ENCODE measurements at regions not wholly inside any gene's neighbourhood (a gene's known extent, or its start where the extent isn't known, plus 50 kb on each side); places are given as distances from the start of the nearest gene placed in this dataset.

DNA sequence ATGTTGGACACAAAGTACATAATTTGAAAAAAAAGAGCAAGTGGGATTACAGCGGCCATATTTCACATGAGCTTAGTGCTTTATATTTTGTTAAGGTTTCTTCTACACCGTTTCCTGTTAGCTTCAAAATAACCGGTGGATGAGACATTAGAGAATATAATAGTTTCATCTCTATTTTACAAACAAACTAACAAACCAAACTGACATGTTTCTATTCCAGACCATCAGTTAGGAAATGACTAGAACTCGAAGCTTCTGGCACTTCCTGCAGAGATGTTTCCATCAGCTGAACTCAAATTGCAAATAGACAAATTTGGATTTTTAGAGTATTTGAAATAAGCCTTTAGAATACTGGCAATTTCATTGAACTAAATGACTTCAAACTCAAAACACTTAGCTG, 86.5 kb downstream of the MTRR start:
- Histone ChIP-seq H3K4me1 (ENCODE audit: low read length) (no peaks in the 10 kb centered on the region), H2AFZ (ENCODE audit: low read depth, low read length) (no peak overlapping the region), H3K79me2 (ENCODE audit: low read length) (no peaks in the 10 kb centered on the region), H3K4me2 (ENCODE audit: low read length) (no peak overlapping the region), H3K27me3 (ENCODE audit: low read depth, low read length) (no peaks in the 10 kb centered on the region), H3K9ac (ENCODE audit: low read length) (no peak overlapping the region), H4K20me1 (ENCODE audit: insufficient read depth, low read length) (no peaks in the 10 kb centered on the region), H3K4me3 (ENCODE audit: low read length) (no peak overlapping the region), H3K9me3 (ENCODE audit: insufficient read depth, low read length) (no peaks in the 10 kb centered on the region), H3K36me3 (replicated peaks; ENCODE audit: low read depth, low read length) (no peaks in the 10 kb centered on the region), H3K27ac (ENCODE audit: low read length) (no peak overlapping the region)
- no peak for TF ChIP-seq CTCF (IDR thresholded peaks at IDR 0.05; ENCODE audit: low read depth, low read length)
- no peak for TF ChIP-seq EZH2phosphoT487 (IDR thresholded peaks at IDR 0.05; ENCODE audit: low read depth)

GRCh38 chr5:7957329-7957728, 88.4 kb downstream of the MTRR start:
- Histone ChIP-seq H3K36me3 (replicated peaks; ENCODE audit: low read depth, low read length) (no peaks in the 10 kb centered on the region), H3K27me3 (ENCODE audit: low read depth, low read length) (no peaks in the 10 kb centered on the region), H3K79me2 (ENCODE audit: low read length) (no peaks in the 10 kb centered on the region), H2AFZ (ENCODE audit: low read depth, low read length) (no peak overlapping the region), H3K4me3 (ENCODE audit: low read length) (no peak overlapping the region), H4K20me1 (ENCODE audit: insufficient read depth, low read length) (no peaks in the 10 kb centered on the region), H3K9ac (ENCODE audit: low read length) (no peak overlapping the region), H3K4me2 (ENCODE audit: low read length) (no peak overlapping the region), H3K27ac (ENCODE audit: low read length) (no peak overlapping the region), H3K9me3 (ENCODE audit: insufficient read depth, low read length) (no peaks in the 10 kb centered on the region), H3K4me1 (ENCODE audit: low read length) (no peaks in the 10 kb centered on the region)
- no peak for TF ChIP-seq EZH2phosphoT487 (IDR thresholded peaks at IDR 0.05; ENCODE audit: low read depth)
- TF ChIP-seq CTCF (IDR thresholded peaks at IDR 0.05; ENCODE audit: low read depth, low read length), result no peak

GRCh38 chr5:7960142-7960541, 91.2 kb downstream of the MTRR start:
- H3K4me3 ChIP-seq (ENCODE audit: low read length), result no peak overlapping the region

GRCh38 chr5:7961540-7961939, 92.6 kb downstream of the MTRR start:
- Histone ChIP-seq H4K20me1 (ENCODE audit: insufficient read depth, low read length) (no peaks in the 10 kb centered on the region), H3K79me2 (ENCODE audit: low read length) (no peaks in the 10 kb centered on the region), H3K9me3 (ENCODE audit: insufficient read depth, low read length) (no peaks in the 10 kb centered on the region), H3K27me3 (ENCODE audit: low read depth, low read length) (no peaks in the 10 kb centered on the region), H3K4me3 (ENCODE audit: low read length) (no peak overlapping the region), H3K4me2 (ENCODE audit: low read length) (no peak overlapping the region), H3K36me3 (replicated peaks; ENCODE audit: low read depth, low read length) (no peaks in the 10 kb centered on the region), H3K9ac (ENCODE audit: low read length) (no peak overlapping the region), H3K4me1 (ENCODE audit: low read length) (no peaks in the 10 kb centered on the region), H2AFZ (ENCODE audit: low read depth, low read length) (no peak overlapping the region), H3K27ac (ENCODE audit: low read length) (no peak overlapping the region)
- TF ChIP-seq EZH2phosphoT487 (IDR thresholded peaks at IDR 0.05; ENCODE audit: low read depth) (no peak), CTCF (IDR thresholded peaks at IDR 0.05; ENCODE audit: low read depth, low read length) (no peak)

More at GRCh38 chr5:7960142-7960541, 91.2 kb downstream of the MTRR start:
- Histone ChIP-seq H3K27me3 (ENCODE audit: low read depth, low read length) (no peaks in the 10 kb centered on the region), H3K9me3 (ENCODE audit: insufficient read depth, low read length) (no peaks in the 10 kb centered on the region), H3K9ac (ENCODE audit: low read length) (no peak overlapping the region), H3K4me2 (ENCODE audit: low read length) (no peak overlapping the region), H3K4me1 (ENCODE audit: low read length) (no peaks in the 10 kb centered on the region), H4K20me1 (ENCODE audit: insufficient read depth, low read length) (no peaks in the 10 kb centered on the region), H3K27ac (ENCODE audit: low read length) (no peak overlapping the region), H3K79me2 (ENCODE audit: low read length) (no peaks in the 10 kb centered on the region), H2AFZ (ENCODE audit: low read depth, low read length) (no peak overlapping the region), H3K36me3 (replicated peaks; ENCODE audit: low read depth, low read length) (no peaks in the 10 kb centered on the region)
- TF ChIP-seq EZH2phosphoT487 (IDR thresholded peaks at IDR 0.05; ENCODE audit: low read depth) (no peak), CTCF (IDR thresholded peaks at IDR 0.05; ENCODE audit: low read depth, low read length) (no peak)
